ENCODE measurements at regions not wholly inside any gene's neighbourhood (a gene's known extent, or its start where the extent isn't known, plus 50 kb on each side); places are given as distances from the start of the nearest gene placed in this dataset.

DNA sequence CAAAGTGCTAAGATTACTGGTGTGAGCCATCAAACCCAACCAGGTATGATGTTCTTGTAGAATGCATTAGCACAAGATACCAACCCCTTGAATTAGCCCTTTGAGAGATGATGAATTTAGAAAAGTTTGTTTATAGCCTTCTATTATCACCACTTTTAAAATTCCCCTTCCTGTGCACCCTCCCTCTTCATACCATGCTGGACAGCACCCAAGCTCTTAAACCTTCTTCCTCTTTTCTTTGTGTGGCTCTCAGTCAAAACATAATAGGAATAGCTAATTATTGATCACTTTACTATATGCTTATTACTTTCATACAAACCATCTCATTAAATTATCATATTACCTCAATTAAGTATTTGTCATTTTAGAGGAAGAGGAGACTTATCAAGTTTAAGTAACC is 87.6 kb upstream of the TMED7 start:
- Histone ChIP-seq H3K4me3 (ENCODE audit: low read depth in 1 of 3, low read length in 3 of 3) (no peak overlapping the region), H3K4me1 (ENCODE audit: control insufficient read depth in 4 of 4, insufficient read depth in 4 of 4, low read length in 3 of 4) (peaks cover 0 to 9% (median 7%) of the 10 kb centered on the region in 4 donors), H3K9me3 (ENCODE audit: control insufficient read depth in 4 of 4, low read length in 3 of 4) (no peaks in the 10 kb centered on the region), H3K27me3 (ENCODE audit: control insufficient read depth in 4 of 4, insufficient read depth in 4 of 4, low read length in 3 of 4) (no peaks in the 10 kb centered on the region), H3K36me3 (ENCODE audit: control insufficient read depth in 4 of 4, insufficient read depth in 3 of 4, low read depth in 1 of 4, low read length in 3 of 4) (no peaks in the 10 kb centered on the region), H3K27ac (ENCODE audit: low read depth in 1 of 2, low read length in 2 of 2) (no peak overlapping the region), H3K9ac (ENCODE audit: low read depth in 1 of 2, low read length in 2 of 2) (no peak overlapping the region)
- no peak for DNase-seq (ENCODE audit: low spot score)
- TF ChIP-seq, protein P1, sequence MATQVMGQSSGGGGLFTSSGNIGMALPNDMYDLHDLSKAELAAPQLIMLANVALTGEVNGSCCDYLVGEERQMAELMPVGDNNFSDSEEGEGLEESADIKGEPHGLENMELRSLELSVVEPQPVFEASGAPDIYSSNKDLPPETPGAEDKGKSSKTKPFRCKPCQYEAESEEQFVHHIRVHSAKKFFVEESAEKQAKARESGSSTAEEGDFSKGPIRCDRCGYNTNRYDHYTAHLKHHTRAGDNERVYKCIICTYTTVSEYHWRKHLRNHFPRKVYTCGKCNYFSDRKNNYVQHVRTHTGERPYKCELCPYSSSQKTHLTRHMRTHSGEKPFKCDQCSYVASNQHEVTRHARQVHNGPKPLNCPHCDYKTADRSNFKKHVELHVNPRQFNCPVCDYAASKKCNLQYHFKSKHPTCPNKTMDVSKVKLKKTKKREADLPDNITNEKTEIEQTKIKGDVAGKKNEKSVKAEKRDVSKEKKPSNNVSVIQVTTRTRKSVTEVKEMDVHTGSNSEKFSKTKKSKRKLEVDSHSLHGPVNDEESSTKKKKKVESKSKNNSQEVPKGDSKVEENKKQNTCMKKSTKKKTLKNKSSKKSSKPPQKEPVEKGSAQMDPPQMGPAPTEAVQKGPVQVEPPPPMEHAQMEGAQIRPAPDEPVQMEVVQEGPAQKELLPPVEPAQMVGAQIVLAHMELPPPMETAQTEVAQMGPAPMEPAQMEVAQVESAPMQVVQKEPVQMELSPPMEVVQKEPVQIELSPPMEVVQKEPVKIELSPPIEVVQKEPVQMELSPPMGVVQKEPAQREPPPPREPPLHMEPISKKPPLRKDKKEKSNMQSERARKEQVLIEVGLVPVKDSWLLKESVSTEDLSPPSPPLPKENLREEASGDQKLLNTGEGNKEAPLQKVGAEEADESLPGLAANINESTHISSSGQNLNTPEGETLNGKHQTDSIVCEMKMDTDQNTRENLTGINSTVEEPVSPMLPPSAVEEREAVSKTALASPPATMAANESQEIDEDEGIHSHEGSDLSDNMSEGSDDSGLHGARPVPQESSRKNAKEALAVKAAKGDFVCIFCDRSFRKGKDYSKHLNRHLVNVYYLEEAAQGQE (IDR thresholded peaks at IDR 0.05), result peak; percentile 28
- no peak for TF ChIP-seq SP1 (IDR thresholded peaks at IDR 0.05)

DNA sequence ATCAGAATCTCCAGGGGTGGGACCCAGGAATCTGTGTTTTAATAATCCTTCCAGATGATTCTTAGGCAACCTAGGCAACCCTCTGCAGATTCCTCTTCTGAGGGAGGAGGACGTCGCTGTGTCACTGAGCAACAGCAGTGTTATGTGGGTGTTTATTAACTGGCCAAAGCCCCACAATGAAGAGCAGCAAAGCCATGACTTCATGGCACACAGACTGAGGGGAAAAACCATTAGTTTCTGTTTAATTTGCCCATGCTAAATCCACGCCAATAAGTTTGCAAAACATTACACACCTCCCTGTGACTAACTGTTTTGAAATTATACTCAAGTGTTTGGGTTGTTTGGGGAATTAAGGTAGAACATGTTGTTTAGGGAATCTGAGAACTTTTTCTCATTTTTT is 83.7 kb upstream of the TMED7 start:
- H3K9ac ChIP-seq (ENCODE audit: low read depth in 1 of 2, low read length in 2 of 2), result peak overlapping the region in 1 of 2 donors; percentile 14
- H3K4me1 ChIP-seq (ENCODE audit: control insufficient read depth in 4 of 4, insufficient read depth in 4 of 4, low read length in 3 of 4), result peaks cover 1 to 25% (median 8%) of the 10 kb centered on the region in 4 donors
- peak overlapping the region; percentile 96 to 98 for H3K27ac ChIP-seq (ENCODE audit: low read depth in 1 of 2, low read length in 2 of 2)
- DNase-seq (ENCODE audit: low spot score), result no peak
- no peaks in the 10 kb centered on the region for H3K27me3 ChIP-seq (ENCODE audit: control insufficient read depth in 4 of 4, insufficient read depth in 4 of 4, low read length in 3 of 4)
- no peaks in the 10 kb centered on the region for H3K9me3 ChIP-seq (ENCODE audit: control insufficient read depth in 4 of 4, low read length in 3 of 4)
- WGBS, result 33% methylated on average over 3 of the region's 3 CpGs
- no peaks in the 10 kb centered on the region for H3K36me3 ChIP-seq (ENCODE audit: control insufficient read depth in 4 of 4, insufficient read depth in 3 of 4, low read depth in 1 of 4, low read length in 3 of 4)
- TF ChIP-seq, protein P2, sequence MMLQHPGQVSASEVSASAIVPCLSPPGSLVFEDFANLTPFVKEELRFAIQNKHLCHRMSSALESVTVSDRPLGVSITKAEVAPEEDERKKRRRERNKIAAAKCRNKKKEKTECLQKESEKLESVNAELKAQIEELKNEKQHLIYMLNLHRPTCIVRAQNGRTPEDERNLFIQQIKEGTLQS (IDR thresholded peaks at IDR 0.05), result peak; percentile 12
- TF ChIP-seq, protein P3, sequence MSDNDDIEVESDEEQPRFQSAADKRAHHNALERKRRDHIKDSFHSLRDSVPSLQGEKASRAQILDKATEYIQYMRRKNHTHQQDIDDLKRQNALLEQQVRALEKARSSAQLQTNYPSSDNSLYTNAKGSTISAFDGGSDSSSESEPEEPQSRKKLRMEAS (IDR thresholded peaks at IDR 0.05), result peak; percentile 22
- TF ChIP-seq JUND (IDR thresholded peaks at IDR 0.05), result peak; percentile 52 to 85
- TF ChIP-seq FOXA2 (IDR thresholded peaks at IDR 0.05), result peak; percentile 69
- TF ChIP-seq, protein P1 (IDR thresholded peaks at IDR 0.05), result peak; percentile 71
- TF ChIP-seq EGR1 (IDR thresholded peaks at IDR 0.05; ENCODE audit: low read depth in 2 of 2), result peak in 1 of 2 donors; percentile 73
- TF ChIP-seq NR2F2 (IDR thresholded peaks at IDR 0.05), result no peak
- TF ChIP-seq HNF4A (conservative IDR thresholded peaks at IDR 0.05), result peak; percentile 43 to 68
- peak; percentile 53 to 54 for TF ChIP-seq RAD21 (IDR thresholded peaks at IDR 0.05)
- TF ChIP-seq SP1 (IDR thresholded peaks at IDR 0.05), result peak; percentile 44
- TF ChIP-seq YY1 (IDR thresholded peaks at IDR 0.05), result peak; percentile 64
- TF ChIP-seq TAF1 (conservative IDR thresholded peaks at IDR 0.05), result no peak
- TF ChIP-seq, protein P4, sequence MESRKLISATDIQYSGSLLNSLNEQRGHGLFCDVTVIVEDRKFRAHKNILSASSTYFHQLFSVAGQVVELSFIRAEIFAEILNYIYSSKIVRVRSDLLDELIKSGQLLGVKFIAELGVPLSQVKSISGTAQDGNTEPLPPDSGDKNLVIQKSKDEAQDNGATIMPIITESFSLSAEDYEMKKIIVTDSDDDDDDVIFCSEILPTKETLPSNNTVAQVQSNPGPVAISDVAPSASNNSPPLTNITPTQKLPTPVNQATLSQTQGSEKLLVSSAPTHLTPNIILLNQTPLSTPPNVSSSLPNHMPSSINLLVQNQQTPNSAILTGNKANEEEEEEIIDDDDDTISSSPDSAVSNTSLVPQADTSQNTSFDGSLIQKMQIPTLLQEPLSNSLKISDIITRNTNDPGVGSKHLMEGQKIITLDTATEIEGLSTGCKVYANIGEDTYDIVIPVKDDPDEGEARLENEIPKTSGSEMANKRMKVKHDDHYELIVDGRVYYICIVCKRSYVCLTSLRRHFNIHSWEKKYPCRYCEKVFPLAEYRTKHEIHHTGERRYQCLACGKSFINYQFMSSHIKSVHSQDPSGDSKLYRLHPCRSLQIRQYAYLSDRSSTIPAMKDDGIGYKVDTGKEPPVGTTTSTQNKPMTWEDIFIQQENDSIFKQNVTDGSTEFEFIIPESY (IDR thresholded peaks at IDR 0.05), result peak; percentile 36
- no peak for TF ChIP-seq GABPA (IDR thresholded peaks at IDR 0.05 in 1 of 2, conservative IDR thresholded peaks at IDR 0.05 in 1 of 2)
- TF ChIP-seq HNF4G (IDR thresholded peaks at IDR 0.05), result no peak
- peak; percentile 23 for TF ChIP-seq FOXA1 (IDR thresholded peaks at IDR 0.05)
- peak in 1 of 2 donors; percentile 84 for TF ChIP-seq RXRA (IDR thresholded peaks at IDR 0.05)
- no peak overlapping the region for H3K4me3 ChIP-seq (ENCODE audit: low read depth in 1 of 3, low read length in 3 of 3)
